ENCODE measurements at regions not wholly inside any gene's neighbourhood (a gene's known extent, or its start where the extent isn't known, plus 50 kb on each side); places are given as distances from the start of the nearest gene placed in this dataset.

GRCh38 chr13:76816394-76816793, 69.8 kb downstream of the KCTD12 start:
- ChIA-PET CTCF (interaction anchor here (1.3 kb wide), 1 partner anchor 10 kb away, joined by 3 read pairs; no protein-coding TSS in a partner anchor), POLR2A (no interaction called here)
- Mint-ChIP-seq H3K4me3 (no peak overlapping the region), H3K9me3 (no peaks in the 10 kb centered on the region), H3K36me3 (no peaks in the 10 kb centered on the region), H3K27me3 (peaks cover 21 to 55% of the 10 kb centered on the region in 2 donors), H3K27ac (no peak overlapping the region), H3K4me1 (peaks cover 0 to 4% (median 0%) of the 10 kb centered on the region in 3 donors)
- no peaks in the 10 kb centered on the region for H3K9me3 ChIP-seq (ENCODE audit: low read length)
- DNase-seq, result no peak
- no peaks in the 10 kb centered on the region for H3K27me3 ChIP-seq (ENCODE audit: insufficient read depth, low read length, poor library complexity, severe bottlenecking)
- no peak overlapping the region for H3K27ac ChIP-seq (ENCODE audit: low read depth, low read length)
- H3K4me1 ChIP-seq (ENCODE audit: insufficient read depth, low read length), result no peaks in the 10 kb centered on the region
- H3K36me3 ChIP-seq (ENCODE audit: insufficient read depth, low read length), result no peaks in the 10 kb centered on the region
- H3K4me3 ChIP-seq (ENCODE audit: low read length), result no peak overlapping the region

GRCh38 chr13:76815344-76815743, 70.9 kb downstream of the KCTD12 start:
- no peak for DNase-seq
- H3K27ac Mint-ChIP-seq, result no peak overlapping the region
- CTCF ChIA-PET, result no interaction called here
- POLR2A ChIA-PET, result no interaction called here
- H3K27ac ChIP-seq (ENCODE audit: low read depth, low read length), result no peak overlapping the region
- no peaks in the 10 kb centered on the region for H3K9me3 ChIP-seq (ENCODE audit: low read length)
- no peaks in the 10 kb centered on the region for H3K36me3 Mint-ChIP-seq
- H3K9me3 Mint-ChIP-seq, result peaks cover 0 to 3% (median 0%) of the 10 kb centered on the region in 5 donors
- H3K4me1 Mint-ChIP-seq, result peaks cover 0 to 4% (median 0%) of the 10 kb centered on the region in 3 donors
- no peaks in the 10 kb centered on the region for H3K4me1 ChIP-seq (ENCODE audit: insufficient read depth, low read length)
- no peaks in the 10 kb centered on the region for H3K27me3 ChIP-seq (ENCODE audit: insufficient read depth, low read length, poor library complexity, severe bottlenecking)
- no peaks in the 10 kb centered on the region for H3K36me3 ChIP-seq (ENCODE audit: insufficient read depth, low read length)
- no peak overlapping the region for H3K4me3 ChIP-seq (ENCODE audit: low read length)
- H3K4me3 Mint-ChIP-seq, result no peak overlapping the region
- H3K27me3 Mint-ChIP-seq, result peaks cover 21 to 51% of the 10 kb centered on the region in 2 donors

GRCh38 chr13:76813891-76814290, 72.3 kb downstream of the KCTD12 start:
- no peak overlapping the region for H3K27ac ChIP-seq (ENCODE audit: low read depth, low read length)
- Mint-ChIP-seq H3K9me3 (peaks cover 0 to 6% (median 0%) of the 10 kb centered on the region in 5 donors), H3K27me3 (peaks cover 18 to 50% of the 10 kb centered on the region in 2 donors), H3K4me1 (peaks cover 0 to 4% (median 0%) of the 10 kb centered on the region in 3 donors), H3K27ac (no peak overlapping the region), H3K36me3 (no peaks in the 10 kb centered on the region), H3K4me3 (no peak overlapping the region)
- no peaks in the 10 kb centered on the region for H3K9me3 ChIP-seq (ENCODE audit: low read length)
- H3K4me3 ChIP-seq (ENCODE audit: low read length), result no peak overlapping the region
- no peaks in the 10 kb centered on the region for H3K36me3 ChIP-seq (ENCODE audit: insufficient read depth, low read length)
- H3K4me1 ChIP-seq (ENCODE audit: insufficient read depth, low read length), result no peaks in the 10 kb centered on the region
- no peak for DNase-seq
- ChIA-PET POLR2A (no interaction called here), CTCF (no interaction called here)
- H3K27me3 ChIP-seq (ENCODE audit: insufficient read depth, low read length, poor library complexity, severe bottlenecking), result no peaks in the 10 kb centered on the region

GRCh38 chr13:76813000-76813691, 73.1 kb downstream of the KCTD12 start:
- Histone ChIP-seq H3K4me3 (ENCODE audit: low read length) (no peak overlapping the region), H3K9me3 (ENCODE audit: low read length) (no peaks in the 10 kb centered on the region), H3K27ac (ENCODE audit: low read depth, low read length) (no peak overlapping the region), H3K4me1 (ENCODE audit: insufficient read depth, low read length) (no peaks in the 10 kb centered on the region), H3K27me3 (ENCODE audit: insufficient read depth, low read length, poor library complexity, severe bottlenecking) (no peaks in the 10 kb centered on the region), H3K36me3 (ENCODE audit: insufficient read depth, low read length) (no peaks in the 10 kb centered on the region)
- Mint-ChIP-seq H3K9me3 (peaks cover 0 to 6% (median 0%) of the 10 kb centered on the region in 5 donors), H3K27me3 (peaks cover 18 to 42% of the 10 kb centered on the region in 2 donors), H3K36me3 (no peaks in the 10 kb centered on the region), H3K4me3 (no peak overlapping the region), H3K27ac (no peak overlapping the region), H3K4me1 (peaks cover 0 to 4% (median 0%) of the 10 kb centered on the region in 3 donors)
- POLR2A ChIA-PET, result no interaction called here
- DNase-seq, result no peak
- CTCF ChIA-PET, result no interaction called here

GRCh38 chr13:76812206-76812897, 73.9 kb downstream of the KCTD12 start:
- Mint-ChIP-seq H3K36me3 (no peaks in the 10 kb centered on the region), H3K27ac (peak overlapping the region in 1 of 8 donors; percentile 17), H3K4me1 (peaks cover 0 to 4% (median 0%) of the 10 kb centered on the region in 3 donors), H3K4me3 (no peak overlapping the region), H3K27me3 (peaks cover 18 to 35% of the 10 kb centered on the region in 2 donors), H3K9me3 (peaks cover 0 to 6% (median 0%) of the 10 kb centered on the region in 5 donors)
- ChIA-PET POLR2A (no interaction called here), CTCF (no interaction called here)
- Histone ChIP-seq H3K4me3 (ENCODE audit: low read length) (no peak overlapping the region), H3K27me3 (ENCODE audit: insufficient read depth, low read length, poor library complexity, severe bottlenecking) (no peaks in the 10 kb centered on the region), H3K4me1 (ENCODE audit: insufficient read depth, low read length) (no peaks in the 10 kb centered on the region), H3K9me3 (ENCODE audit: low read length) (no peaks in the 10 kb centered on the region), H3K27ac (ENCODE audit: low read depth, low read length) (no peak overlapping the region), H3K36me3 (ENCODE audit: insufficient read depth, low read length) (no peaks in the 10 kb centered on the region)
- DNase-seq, result no peak

GRCh38 chr13:76809389-76809788, 76.8 kb downstream of the KCTD12 start:
- Histone ChIP-seq H3K9me3 (ENCODE audit: low read length) (no peaks in the 10 kb centered on the region), H3K4me3 (ENCODE audit: low read length) (no peak overlapping the region), H3K4me1 (ENCODE audit: insufficient read depth, low read length) (no peaks in the 10 kb centered on the region), H3K27me3 (ENCODE audit: insufficient read depth, low read length, poor library complexity, severe bottlenecking) (no peaks in the 10 kb centered on the region), H3K36me3 (ENCODE audit: insufficient read depth, low read length) (no peaks in the 10 kb centered on the region), H3K27ac (ENCODE audit: low read depth, low read length) (no peak overlapping the region)
- H3K4me1 Mint-ChIP-seq, result no peaks in the 10 kb centered on the region
- H3K9me3 Mint-ChIP-seq, result peaks cover 0 to 6% (median 0%) of the 10 kb centered on the region in 5 donors
- CTCF ChIA-PET, result no interaction called here
- POLR2A ChIA-PET, result no interaction called here
- DNase-seq, result no peak
- no peak overlapping the region for H3K27ac Mint-ChIP-seq
- no peaks in the 10 kb centered on the region for H3K36me3 Mint-ChIP-seq
- no peak overlapping the region for H3K4me3 Mint-ChIP-seq
- peaks cover 13 to 15% of the 10 kb centered on the region in 2 donors for H3K27me3 Mint-ChIP-seq

- H3K9me3 ChIP-seq (ENCODE audit: low read length), result no peaks in the 10 kb centered on the region
- H3K27ac ChIP-seq (ENCODE audit: low read depth, low read length), result no peak overlapping the region
- no peak overlapping the region for H3K27ac Mint-ChIP-seq
- H3K36me3 ChIP-seq (ENCODE audit: insufficient read depth, low read length), result no peaks in the 10 kb centered on the region
- no peaks in the 10 kb centered on the region for H3K4me1 ChIP-seq (ENCODE audit: insufficient read depth, low read length)
- no peaks in the 10 kb centered on the region for H3K4me1 Mint-ChIP-seq
- peaks cover 9 to 10% of the 10 kb centered on the region in 2 donors for H3K27me3 Mint-ChIP-seq
- ChIA-PET POLR2A (no interaction called here), CTCF (no interaction called here)
- no peak overlapping the region for H3K4me3 ChIP-seq (ENCODE audit: low read length)
- no peak overlapping the region for H3K4me3 Mint-ChIP-seq
- no peaks in the 10 kb centered on the region for H3K36me3 Mint-ChIP-seq
- peaks cover 0 to 6% (median 0%) of the 10 kb centered on the region in 5 donors for H3K9me3 Mint-ChIP-seq
- no peaks in the 10 kb centered on the region for H3K27me3 ChIP-seq (ENCODE audit: insufficient read depth, low read length, poor library complexity, severe bottlenecking)
- no peak for DNase-seq
Measured at GRCh38 chr13:76808927-76809326, 77.3 kb downstream of the KCTD12 start.

GRCh38 chr13:76804801-76805200, 81.4 kb downstream of the KCTD12 start:
- Mint-ChIP-seq H3K9me3 (no peaks in the 10 kb centered on the region), H3K36me3 (no peaks in the 10 kb centered on the region), H3K27ac (no peak overlapping the region), H3K4me3 (no peak overlapping the region), H3K4me1 (no peaks in the 10 kb centered on the region), H3K27me3 (peaks cover 3 to 13% of the 10 kb centered on the region in 2 donors)
- H3K27me3 ChIP-seq (ENCODE audit: insufficient read depth, low read length, poor library complexity, severe bottlenecking), result no peaks in the 10 kb centered on the region
- H3K4me3 ChIP-seq (ENCODE audit: low read length), result no peak overlapping the region
- H3K9me3 ChIP-seq (ENCODE audit: low read length), result no peaks in the 10 kb centered on the region
- no peak overlapping the region for H3K27ac ChIP-seq (ENCODE audit: low read depth, low read length)
- ChIA-PET POLR2A (no interaction called here), CTCF (no interaction called here)
- no peaks in the 10 kb centered on the region for H3K36me3 ChIP-seq (ENCODE audit: insufficient read depth, low read length)
- no peak for DNase-seq
- H3K4me1 ChIP-seq (ENCODE audit: insufficient read depth, low read length), result no peaks in the 10 kb centered on the region

Measured in CD8-positive, alpha-beta memory T cell (primary cell).